ENCODE measurements at regions not wholly inside any gene's neighbourhood (a gene's known extent, or its start where the extent isn't known, plus 50 kb on each side); places are given as distances from the start of the nearest gene placed in this dataset.

- TF ChIP-seq ZNF699 (CRISPR knock-in tag; IDR thresholded peaks at IDR 0.05; ENCODE audit: insufficient replicate concordance): no peak
- TF ChIP-seq SMARCB1 (IDR thresholded peaks at IDR 0.05; ENCODE audit: insufficient read length, low read depth): no peak
- no peak for TF ChIP-seq ZNF282 (CRISPR knock-in tag; IDR thresholded peaks at IDR 0.05)
- TF ChIP-seq ZNF239 (CRISPR knock-in tag; IDR thresholded peaks at IDR 0.05): no peak
- TF ChIP-seq ATF2 (CRISPR knock-in tag; IDR thresholded peaks at IDR 0.05): no peak
- no peak for TF ChIP-seq ZNF436 (CRISPR knock-in tag; IDR thresholded peaks at IDR 0.05)
- no peak for TF ChIP-seq NR2F6 (CRISPR knock-in tag; IDR thresholded peaks at IDR 0.05)
- TF ChIP-seq ZBED1 (IDR thresholded peaks at IDR 0.05): no peak
- BruUV-seq (replicated peaks): no TSS peak
- Histone ChIP-seq H3K4me3 (no peak overlapping the region), H3K27me3 (ENCODE audit: control insufficient read depth in 2 of 2, insufficient read depth in 2 of 2, low read length in 2 of 2) (peaks cover 8 to 47% of the 10 kb centered on the region in 2 experiments; a peak in 3 of 5 replicates), H2AFZ (ENCODE audit: low read depth, low read length) (no peak overlapping the region), H3K36me3 (ENCODE audit: control insufficient read depth, insufficient read depth, low read length) (no peaks in the 10 kb centered on the region), H3K27ac (ENCODE audit: extremely low read depth, low read depth, low read length) (no peak overlapping the region), H3K4me2 (ENCODE audit: insufficient read depth, low read length) (no peak overlapping the region), H4K20me1 (replicated peaks; ENCODE audit: control insufficient read depth, insufficient read depth, low read length) (peaks cover 9% of the 10 kb centered on the region), H3K9ac (ENCODE audit: insufficient read depth in 1 of 2, low read depth in 2 of 2, low read length in 2 of 2) (no peak overlapping the region), H3K9me3 (replicated peaks; ENCODE audit: control insufficient read depth, insufficient read depth, low read depth, low read length) (no peaks in the 10 kb centered on the region), H3K79me2 (ENCODE audit: control insufficient read depth, insufficient read depth, low read length) (no peaks in the 10 kb centered on the region), H3K4me1 (replicated peaks in 1 of 2; ENCODE audit: control insufficient read depth in 2 of 2, insufficient read depth in 2 of 2, low read length in 2 of 2) (no peaks in the 10 kb centered on the region), H3K9me1 (ENCODE audit: control insufficient read depth, insufficient read depth, low read length) (no peaks in the 10 kb centered on the region)
- FAIRE-seq: no peak
- no peak for ATAC-seq
- under 1% methylated on average over 8 of the region's 8 CpGs for WGBS (ENCODE audit: insufficient coverage, low coverage, missing lambda C conversion rate)
- ChIA-PET POLR2A (interaction anchor here (0.7 to 2.1 kb wide), 5 partner anchors 10 to 28 kb away, joined by 3 to 5 read pairs (median 5); no protein-coding TSS in a partner anchor), CTCF (ENCODE audit: low intra/inter-chr PET ratio) (no interaction called here)
- in situ Hi-C loops (cut with MboI): no loop called here
- intact Hi-C loops (cut with micrococcal nuclease): no loop called here
- no peak for DNase-seq (ENCODE audit: extremely low read depth in 1 of 4, low spot score in 3 of 4)
Observed at GRCh38 chr3:14595561-14595960, 55.4 kb upstream of the GRIP2 start.

Measured in K562 (cell line).